SK-N-SH treated with all-trans-retinoic acid at 6 μM for 48 hours (cell line): ENCODE measurements at regions not wholly inside any gene's neighbourhood (a gene's known extent, or its start where the extent isn't known, plus 50 kb on each side); places are given as distances from the start of the nearest gene placed in this dataset.

ENCODE experiments used
- ATAC-seq: fragments of 200-7000 bp; cut with Tn5 transposase; 3 replicates; pipeline ENCODE4 v1.9.1; 2020; ENCODE audit warnings: mild to moderate bottlenecking, moderate library complexity
- ARNTL ChIP-seq: fragments of 450-650 bp; formaldehyde crosslinking; IDR thresholded peaks from 2 replicates; pipeline ENCODE4 v1.5.0; 2020; ENCODE audit warnings: low read depth, mild to moderate bottlenecking, moderate library complexity, borderline replicate concordance
- BACH2 ChIP-seq: fragments of 250-450 bp; sonication (Bioruptor Pico); IDR thresholded peaks from 2 replicates; pipeline ENCODE4 v1.9.0; 2021; ENCODE audit warnings: mild to moderate bottlenecking, borderline replicate concordance
- CSDC2 ChIP-seq: fragments of 250-450 bp; sonication (Bioruptor Pico); IDR thresholded peaks from 2 replicates; pipeline ENCODE4 v1.5.0; 2020; ENCODE audit warnings: mild to moderate bottlenecking, moderate library complexity
- ESRRG ChIP-seq: fragments of 250-450 bp; sonication (Bioruptor Pico); IDR thresholded peaks from 2 replicates; pipeline ENCODE4 v1.6.1; 2021; ENCODE audit warnings: mild to moderate bottlenecking
- GLIS3 ChIP-seq: fragments of 250-450 bp; sonication (Bioruptor Pico); IDR thresholded peaks from 2 replicates; pipeline ENCODE4 v1.5.0; 2020; ENCODE audit warnings: mild to moderate bottlenecking, moderate library complexity
- ISL1 ChIP-seq: fragments of 250-450 bp; sonication (Bioruptor Pico); IDR thresholded peaks from 2 replicates; pipeline ENCODE4 v2.1.2; 2022; ENCODE audit warnings: mild to moderate bottlenecking, moderate library complexity
- OSR1 ChIP-seq: fragments of 250-450 bp; sonication (Bioruptor Pico); IDR thresholded peaks from 2 replicates; pipeline ENCODE4 v1.8.0; 2022; ENCODE audit warnings: moderate library complexity, mild to moderate bottlenecking, inconsistent platforms
- PPARA ChIP-seq: fragments of 250-450 bp; sonication (Bioruptor Pico); IDR thresholded peaks from 2 replicates; pipeline ENCODE4 v1.5.0; 2020; ENCODE audit warnings: mild to moderate bottlenecking, borderline replicate concordance
- RARB ChIP-seq: fragments of 250-450 bp; sonication (Bioruptor Pico); IDR thresholded peaks from 2 replicates; pipeline ENCODE4 v1.8.0; 2021; ENCODE audit warnings: mild to moderate bottlenecking, moderate library complexity
- SNAI2 ChIP-seq: fragments of 250-450 bp; sonication (Bioruptor Pico); IDR thresholded peaks from 2 replicates; pipeline ENCODE4 v1.5.0; 2020; ENCODE audit warnings: mild to moderate bottlenecking, moderate library complexity
- TCF4 ChIP-seq: fragments of 250-450 bp; sonication (Bioruptor Pico); IDR thresholded peaks from 2 replicates; pipeline ENCODE4 v1.8.0; 2021; ENCODE audit warnings: mild to moderate bottlenecking, moderate library complexity, borderline replicate concordance
- TOX ChIP-seq: fragments of 250-450 bp; sonication (Bioruptor Pico); IDR thresholded peaks from 2 replicates; pipeline ENCODE4 v1.8.0; 2021; ENCODE audit warnings: mild to moderate bottlenecking, moderate library complexity, borderline replicate concordance
- ZC3H10 ChIP-seq: fragments of 250-450 bp; sonication (Bioruptor Pico); IDR thresholded peaks from 2 replicates; pipeline ENCODE4 v1.5.1; 2021; ENCODE audit warnings: mild to moderate bottlenecking, moderate library complexity
- ZFP3 ChIP-seq: fragments of 250-450 bp; sonication (Bioruptor Pico); IDR thresholded peaks from 2 replicates; pipeline ENCODE4 v1.5.0; 2020; ENCODE audit warnings: mild to moderate bottlenecking, moderate library complexity
- ZFP30 ChIP-seq: fragments of 450-650 bp; formaldehyde crosslinking; IDR thresholded peaks from 2 replicates; pipeline ENCODE4 v1.5.0; 2022; ENCODE audit warnings: mild to moderate bottlenecking, moderate library complexity
- ZNF565 ChIP-seq: fragments of 450-650 bp; formaldehyde crosslinking; conservative IDR thresholded peaks from 2 replicates; pipeline ENCODE4 v1.5.0; 2020; ENCODE audit warnings: low read depth, mild to moderate bottlenecking, moderate library complexity
- ZNF70 ChIP-seq: fragments of 450-650 bp; formaldehyde crosslinking; IDR thresholded peaks from 2 replicates; pipeline ENCODE4 v1.5.0; 2020; ENCODE audit warnings: mild to moderate bottlenecking, moderate library complexity
- ZNF8 ChIP-seq: fragments of 450-650 bp; formaldehyde crosslinking; IDR thresholded peaks from 2 replicates; pipeline ENCODE4 v1.5.0; 2020; ENCODE audit warnings: mild to moderate bottlenecking, moderate library complexity
- TF ChIP-seq, protein P1 (sequence below): fragments of 250-450 bp; sonication (Bioruptor Pico); IDR thresholded peaks from 2 replicates; pipeline ENCODE4 v1.8.0; 2020; ENCODE audit warnings: mild to moderate bottlenecking, moderate library complexity, borderline replicate concordance
- TF ChIP-seq, protein P2 (sequence below): fragments of 250-450 bp; sonication (Bioruptor Pico); IDR thresholded peaks from 2 replicates; pipeline ENCODE4 v1.5.1; 2020; ENCODE audit warnings: low read depth, mild to moderate bottlenecking, moderate library complexity
- TF ChIP-seq, protein P3 (sequence below): fragments of 250-450 bp; sonication (Bioruptor Pico); IDR thresholded peaks from 2 replicates; pipeline ENCODE4 v1.8.0; 2021; ENCODE audit warnings: low read depth, mild to moderate bottlenecking, moderate library complexity, borderline replicate concordance
- TF ChIP-seq, protein P4 (sequence below): fragments of 250-450 bp; sonication (Bioruptor Pico); IDR thresholded peaks from 2 replicates; pipeline ENCODE4 v1.5.0; 2020; ENCODE audit warnings: mild to moderate bottlenecking, moderate library complexity

DNA sequence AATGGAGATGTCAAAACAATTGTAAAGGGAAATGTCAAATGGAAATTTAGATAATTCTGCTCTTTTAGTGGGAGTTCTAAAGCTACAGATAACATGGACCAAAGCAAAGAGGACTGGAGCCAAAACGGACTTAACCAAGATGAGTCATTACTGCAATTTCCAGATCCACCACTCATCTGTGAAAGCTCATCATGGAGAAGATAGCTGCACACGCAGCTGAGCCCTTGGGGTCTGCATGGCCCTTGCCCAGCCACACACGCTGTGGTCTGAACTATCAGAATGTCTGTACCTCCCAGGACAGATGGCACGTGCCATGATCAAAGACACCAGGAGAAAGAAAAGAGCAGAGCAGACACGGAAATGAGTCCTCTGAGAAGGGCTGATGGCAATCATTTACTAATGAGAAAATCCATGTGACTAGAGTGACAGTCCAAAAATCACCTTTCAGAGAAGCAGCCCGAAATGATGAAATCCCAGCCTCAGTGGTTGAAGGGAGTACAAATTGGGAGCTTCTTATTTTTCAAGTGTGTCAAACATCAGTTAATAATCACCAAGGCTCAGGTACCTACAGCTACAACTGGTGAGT is 177.9 kb upstream of the MGMT start:
- no peak for ATAC-seq

DNA sequence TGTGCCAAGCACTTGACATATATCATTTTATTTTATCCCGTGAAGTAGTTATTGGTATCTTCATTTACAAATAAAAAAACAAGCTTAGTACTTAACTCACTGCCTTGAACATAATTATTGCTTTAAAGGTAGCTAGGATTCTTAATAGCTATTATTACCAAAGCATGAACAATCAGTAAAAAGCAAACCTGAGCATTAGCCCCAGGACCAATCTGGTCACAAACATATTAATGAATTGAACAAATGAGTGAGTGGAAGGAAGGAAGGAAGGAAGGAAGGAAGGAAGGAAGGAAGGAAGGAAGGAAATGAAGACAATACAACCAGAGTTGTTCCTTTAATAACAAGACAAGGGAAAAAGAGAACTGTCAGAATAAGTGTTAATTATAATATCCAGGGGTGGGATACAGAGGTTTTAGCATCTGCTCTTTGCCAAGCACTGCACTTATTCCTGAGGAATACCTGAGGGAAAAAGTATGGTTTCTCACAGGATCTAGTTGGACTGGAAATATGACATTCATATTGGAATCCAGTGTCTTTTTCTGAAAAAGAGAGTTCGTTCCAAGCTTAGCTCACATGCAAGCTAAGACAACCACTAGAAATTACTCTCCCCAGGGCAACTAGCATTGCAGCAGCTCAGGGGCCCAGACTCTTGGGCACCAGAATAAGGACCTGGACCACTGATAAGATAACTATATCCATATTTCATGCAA is 172.9 kb upstream of the MGMT start:
- TF ChIP-seq, protein P1, sequence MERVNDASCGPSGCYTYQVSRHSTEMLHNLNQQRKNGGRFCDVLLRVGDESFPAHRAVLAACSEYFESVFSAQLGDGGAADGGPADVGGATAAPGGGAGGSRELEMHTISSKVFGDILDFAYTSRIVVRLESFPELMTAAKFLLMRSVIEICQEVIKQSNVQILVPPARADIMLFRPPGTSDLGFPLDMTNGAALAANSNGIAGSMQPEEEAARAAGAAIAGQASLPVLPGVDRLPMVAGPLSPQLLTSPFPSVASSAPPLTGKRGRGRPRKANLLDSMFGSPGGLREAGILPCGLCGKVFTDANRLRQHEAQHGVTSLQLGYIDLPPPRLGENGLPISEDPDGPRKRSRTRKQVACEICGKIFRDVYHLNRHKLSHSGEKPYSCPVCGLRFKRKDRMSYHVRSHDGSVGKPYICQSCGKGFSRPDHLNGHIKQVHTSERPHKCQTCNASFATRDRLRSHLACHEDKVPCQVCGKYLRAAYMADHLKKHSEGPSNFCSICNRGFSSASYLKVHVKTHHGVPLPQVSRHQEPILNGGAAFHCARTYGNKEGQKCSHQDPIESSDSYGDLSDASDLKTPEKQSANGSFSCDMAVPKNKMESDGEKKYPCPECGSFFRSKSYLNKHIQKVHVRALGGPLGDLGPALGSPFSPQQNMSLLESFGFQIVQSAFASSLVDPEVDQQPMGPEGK (CRISPR knock-in tag), result no peak
- no peak for TF ChIP-seq TCF4 (CRISPR knock-in tag)
- no peak for TF ChIP-seq ZNF565 (CRISPR knock-in tag)
- no peak for TF ChIP-seq BACH2
- no peak for TF ChIP-seq ZNF70
- TF ChIP-seq, protein P2, sequence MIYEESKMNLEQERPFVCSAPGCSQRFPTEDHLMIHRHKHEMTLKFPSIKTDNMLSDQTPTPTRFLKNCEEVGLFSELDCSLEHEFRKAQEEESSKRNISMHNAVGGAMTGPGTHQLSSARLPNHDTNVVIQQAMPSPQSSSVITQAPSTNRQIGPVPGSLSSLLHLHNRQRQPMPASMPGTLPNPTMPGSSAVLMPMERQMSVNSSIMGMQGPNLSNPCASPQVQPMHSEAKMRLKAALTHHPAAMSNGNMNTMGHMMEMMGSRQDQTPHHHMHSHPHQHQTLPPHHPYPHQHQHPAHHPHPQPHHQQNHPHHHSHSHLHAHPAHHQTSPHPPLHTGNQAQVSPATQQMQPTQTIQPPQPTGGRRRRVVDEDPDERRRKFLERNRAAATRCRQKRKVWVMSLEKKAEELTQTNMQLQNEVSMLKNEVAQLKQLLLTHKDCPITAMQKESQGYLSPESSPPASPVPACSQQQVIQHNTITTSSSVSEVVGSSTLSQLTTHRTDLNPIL (CRISPR knock-in tag), result no peak
- TF ChIP-seq, protein P3, sequence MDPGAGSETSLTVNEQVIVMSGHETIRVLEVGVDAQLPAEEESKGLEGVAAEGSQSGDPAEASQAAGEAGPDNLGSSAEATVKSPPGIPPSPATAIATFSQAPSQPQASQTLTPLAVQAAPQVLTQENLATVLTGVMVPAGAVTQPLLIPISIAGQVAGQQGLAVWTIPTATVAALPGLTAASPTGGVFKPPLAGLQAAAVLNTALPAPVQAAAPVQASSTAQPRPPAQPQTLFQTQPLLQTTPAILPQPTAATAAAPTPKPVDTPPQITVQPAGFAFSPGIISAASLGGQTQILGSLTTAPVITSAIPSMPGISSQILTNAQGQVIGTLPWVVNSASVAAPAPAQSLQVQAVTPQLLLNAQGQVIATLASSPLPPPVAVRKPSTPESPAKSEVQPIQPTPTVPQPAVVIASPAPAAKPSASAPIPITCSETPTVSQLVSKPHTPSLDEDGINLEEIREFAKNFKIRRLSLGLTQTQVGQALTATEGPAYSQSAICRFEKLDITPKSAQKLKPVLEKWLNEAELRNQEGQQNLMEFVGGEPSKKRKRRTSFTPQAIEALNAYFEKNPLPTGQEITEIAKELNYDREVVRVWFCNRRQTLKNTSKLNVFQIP (CRISPR knock-in tag), result no peak
- TF ChIP-seq PPARA (CRISPR knock-in tag), result no peak
- no peak for TF ChIP-seq ISL1 (CRISPR knock-in tag)
- TF ChIP-seq ZNF8 (CRISPR knock-in tag), result no peak
- no peak for ATAC-seq

More for the DNA sequence above, 177.9 kb upstream of the MGMT start:
- no peak for TF ChIP-seq ZNF565 (CRISPR knock-in tag)
- no peak for TF ChIP-seq ARNTL
- TF ChIP-seq, protein P4, sequence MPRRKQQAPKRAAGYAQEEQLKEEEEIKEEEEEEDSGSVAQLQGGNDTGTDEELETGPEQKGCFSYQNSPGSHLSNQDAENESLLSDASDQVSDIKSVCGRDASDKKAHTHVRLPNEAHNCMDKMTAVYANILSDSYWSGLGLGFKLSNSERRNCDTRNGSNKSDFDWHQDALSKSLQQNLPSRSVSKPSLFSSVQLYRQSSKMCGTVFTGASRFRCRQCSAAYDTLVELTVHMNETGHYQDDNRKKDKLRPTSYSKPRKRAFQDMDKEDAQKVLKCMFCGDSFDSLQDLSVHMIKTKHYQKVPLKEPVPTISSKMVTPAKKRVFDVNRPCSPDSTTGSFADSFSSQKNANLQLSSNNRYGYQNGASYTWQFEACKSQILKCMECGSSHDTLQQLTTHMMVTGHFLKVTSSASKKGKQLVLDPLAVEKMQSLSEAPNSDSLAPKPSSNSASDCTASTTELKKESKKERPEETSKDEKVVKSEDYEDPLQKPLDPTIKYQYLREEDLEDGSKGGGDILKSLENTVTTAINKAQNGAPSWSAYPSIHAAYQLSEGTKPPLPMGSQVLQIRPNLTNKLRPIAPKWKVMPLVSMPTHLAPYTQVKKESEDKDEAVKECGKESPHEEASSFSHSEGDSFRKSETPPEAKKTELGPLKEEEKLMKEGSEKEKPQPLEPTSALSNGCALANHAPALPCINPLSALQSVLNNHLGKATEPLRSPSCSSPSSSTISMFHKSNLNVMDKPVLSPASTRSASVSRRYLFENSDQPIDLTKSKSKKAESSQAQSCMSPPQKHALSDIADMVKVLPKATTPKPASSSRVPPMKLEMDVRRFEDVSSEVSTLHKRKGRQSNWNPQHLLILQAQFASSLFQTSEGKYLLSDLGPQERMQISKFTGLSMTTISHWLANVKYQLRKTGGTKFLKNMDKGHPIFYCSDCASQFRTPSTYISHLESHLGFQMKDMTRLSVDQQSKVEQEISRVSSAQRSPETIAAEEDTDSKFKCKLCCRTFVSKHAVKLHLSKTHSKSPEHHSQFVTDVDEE (CRISPR knock-in tag), result no peak
- no peak for TF ChIP-seq GLIS3 (CRISPR knock-in tag)
- no peak for TF ChIP-seq RARB (CRISPR knock-in tag)
- no peak for TF ChIP-seq ZFP3 (CRISPR knock-in tag)
- no peak for TF ChIP-seq TCF4 (CRISPR knock-in tag)
- no peak for TF ChIP-seq ISL1 (CRISPR knock-in tag)
- TF ChIP-seq, protein P1 (CRISPR knock-in tag), result no peak
- no peak for TF ChIP-seq SNAI2 (CRISPR knock-in tag)
- TF ChIP-seq, protein P2 (CRISPR knock-in tag), result no peak
- no peak for TF ChIP-seq TOX (CRISPR knock-in tag)
- TF ChIP-seq CSDC2 (CRISPR knock-in tag), result no peak
- TF ChIP-seq ZFP30, result no peak
- no peak for TF ChIP-seq PPARA (CRISPR knock-in tag)
- TF ChIP-seq OSR1 (CRISPR knock-in tag), result no peak
- TF ChIP-seq ESRRG, result no peak
- TF ChIP-seq ZC3H10 (CRISPR knock-in tag), result no peak
- TF ChIP-seq, protein P3 (CRISPR knock-in tag), result no peak
- TF ChIP-seq, all 23 proteins: peak for 0
